M059J (cell line): ENCODE measurements at regions not wholly inside any gene's neighbourhood (a gene's known extent, or its start where the extent isn't known, plus 50 kb on each side); places are given as distances from the start of the nearest gene placed in this dataset.
"Not testable (repeated sequence)": the region's sequence is repeated elsewhere in the genome, so short reads cannot be mapped to it uniquely, and the experiment has no call there.

Experiments used
- DNase-seq: peaks from one replicate; pipeline ENCODE4 v3.0.0-alpha.2; 2012; ENCODE audit warnings: low read depth

DNA sequence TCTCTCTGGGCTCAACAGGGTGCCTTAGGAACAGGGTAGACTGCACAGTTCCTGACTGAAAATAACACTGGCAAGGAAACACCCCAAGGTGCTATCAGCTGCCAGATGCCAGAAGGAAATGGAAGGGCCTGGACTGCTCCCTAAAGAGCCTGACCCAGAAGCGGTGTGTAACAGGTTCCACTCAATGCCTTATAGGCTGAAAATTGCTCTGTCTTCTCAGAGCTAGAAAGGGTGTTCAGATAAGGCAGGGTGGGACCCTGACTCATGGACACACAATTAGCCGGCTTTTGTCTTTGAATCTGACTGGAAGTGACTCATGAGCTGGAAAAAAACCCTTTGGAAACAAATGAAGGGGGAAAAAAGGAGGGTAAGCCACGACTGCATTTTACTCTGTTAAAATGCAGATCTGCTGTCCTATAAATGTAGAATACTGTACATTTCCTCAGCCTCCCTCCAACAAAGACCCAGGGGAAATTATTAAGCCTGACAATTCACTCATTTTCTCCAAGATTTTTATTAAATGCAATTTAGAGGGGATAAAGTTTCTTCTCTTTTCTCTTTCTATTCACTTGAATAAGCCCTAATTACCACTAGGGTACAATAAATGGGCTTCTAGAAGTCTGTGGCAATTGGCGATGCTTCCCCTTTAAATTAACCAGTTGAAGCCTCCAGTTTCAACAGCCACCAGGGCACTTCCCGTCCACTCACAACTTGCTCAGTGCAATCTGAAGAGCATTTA is 160.2 kb upstream of the TBL1XR1 start:
- DNase-seq, result peak; percentile 99

DNA sequence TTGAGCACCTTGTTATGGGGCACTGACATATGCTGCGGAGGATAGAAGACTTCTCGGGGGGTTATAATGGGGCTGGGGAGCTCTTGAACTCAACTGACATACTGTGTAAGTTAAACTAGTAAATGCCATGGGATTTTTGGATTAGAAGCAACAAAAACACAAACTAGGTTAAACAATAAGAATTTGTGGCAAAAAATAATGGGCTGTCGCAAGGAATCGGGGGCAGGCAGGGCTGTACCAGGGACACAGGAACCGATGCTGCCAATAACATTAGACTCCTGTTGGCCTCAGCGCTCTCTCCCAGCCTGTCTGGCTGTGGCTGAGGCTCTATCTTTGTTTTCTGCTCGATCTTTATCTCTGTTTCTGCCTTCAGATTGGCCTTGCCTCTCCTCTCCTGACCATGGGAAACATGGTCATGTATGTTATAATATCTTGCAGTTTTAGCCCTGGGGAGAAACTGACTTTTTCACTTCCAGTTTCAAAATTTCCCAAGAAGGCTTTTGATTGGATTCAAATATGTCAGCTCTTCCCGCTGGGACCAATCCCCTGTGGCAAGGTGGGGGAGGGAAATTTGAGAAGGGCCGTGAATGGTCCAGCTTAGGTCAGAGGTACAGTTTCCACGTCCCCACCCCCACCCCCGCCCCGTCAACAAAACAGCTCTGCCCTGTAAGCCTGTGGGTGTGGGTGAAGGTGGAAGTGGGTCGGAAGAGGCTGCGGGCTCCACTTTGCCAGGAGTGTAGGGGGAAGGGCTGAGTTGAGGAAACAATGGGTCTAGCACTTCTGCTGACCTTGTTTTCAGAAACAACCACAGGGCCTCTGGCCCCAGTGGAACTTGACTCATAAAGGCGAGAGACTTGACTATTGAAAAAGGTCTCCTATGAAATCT is 161.1 kb upstream of the TBL1XR1 start:
- DNase-seq, result peak; percentile 99

DNA sequence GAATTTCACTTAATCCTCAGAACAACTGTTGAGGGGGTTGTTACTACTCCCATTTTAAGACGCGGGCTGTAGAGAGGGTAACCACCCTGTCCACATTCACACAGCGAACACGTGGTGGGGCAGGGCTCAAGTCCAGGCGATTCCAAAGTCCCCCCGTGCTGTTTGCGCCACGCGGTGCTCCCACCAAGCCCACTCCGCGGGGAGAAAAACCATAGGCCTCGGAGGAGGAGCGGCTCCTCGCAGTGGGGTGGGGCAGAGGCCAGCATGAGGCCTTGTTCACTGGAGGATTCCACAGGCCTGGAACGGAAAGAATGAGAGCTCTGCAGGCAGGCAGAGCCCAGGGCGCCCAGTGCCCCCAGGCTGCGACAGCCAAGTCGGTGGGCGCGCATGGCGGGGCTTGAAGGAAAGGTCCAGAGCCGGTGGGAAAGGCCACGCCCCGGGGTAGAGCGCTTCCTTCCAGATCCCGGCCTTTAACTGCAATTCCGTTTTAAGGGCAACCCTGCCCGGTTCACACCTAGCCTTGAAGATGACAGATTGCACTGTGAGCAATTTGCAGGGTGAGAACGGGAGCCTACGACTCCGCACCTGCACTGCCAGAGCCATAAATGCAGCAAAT is 161.8 kb upstream of the TBL1XR1 start:
- DNase-seq, result peak; percentile 65

DNA sequence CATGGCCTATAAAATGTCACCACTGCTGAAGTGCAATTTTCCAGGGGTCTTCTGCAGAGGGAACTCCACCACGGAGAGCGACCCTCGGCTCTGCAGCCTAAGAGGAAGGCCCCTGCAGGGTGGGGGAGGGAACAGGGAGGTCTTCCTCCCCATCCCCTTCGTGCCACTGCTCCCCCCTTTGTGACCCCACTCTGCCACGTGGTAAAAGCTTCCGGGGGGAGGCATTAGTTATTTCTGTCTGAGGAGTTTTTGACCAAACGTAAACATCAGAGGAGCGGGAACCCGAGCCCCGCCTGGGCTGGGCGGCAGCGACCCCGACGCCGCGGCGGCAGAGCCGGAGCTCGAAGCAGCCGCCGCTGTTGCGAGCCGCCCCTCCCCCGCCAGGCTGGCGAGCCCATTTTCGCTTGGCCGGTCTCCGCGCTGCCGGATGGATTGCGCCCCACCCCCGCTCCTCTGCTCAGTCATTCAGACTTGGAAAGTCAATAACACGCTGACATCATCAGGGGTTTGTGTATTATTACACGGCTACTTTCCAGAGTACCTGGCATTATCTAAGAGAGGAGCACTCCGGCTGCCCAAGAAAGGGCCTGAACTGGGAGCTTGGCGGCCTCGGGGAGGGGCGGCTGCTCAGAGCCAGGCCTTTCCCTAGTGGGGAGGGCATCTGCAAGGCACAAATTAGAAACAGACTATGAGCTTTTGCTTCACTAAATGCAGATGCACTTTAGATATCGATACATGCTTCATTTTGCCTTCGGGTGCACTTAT is 162.5 kb upstream of the TBL1XR1 start:
- DNase-seq, result peak; percentile 100

DNA sequence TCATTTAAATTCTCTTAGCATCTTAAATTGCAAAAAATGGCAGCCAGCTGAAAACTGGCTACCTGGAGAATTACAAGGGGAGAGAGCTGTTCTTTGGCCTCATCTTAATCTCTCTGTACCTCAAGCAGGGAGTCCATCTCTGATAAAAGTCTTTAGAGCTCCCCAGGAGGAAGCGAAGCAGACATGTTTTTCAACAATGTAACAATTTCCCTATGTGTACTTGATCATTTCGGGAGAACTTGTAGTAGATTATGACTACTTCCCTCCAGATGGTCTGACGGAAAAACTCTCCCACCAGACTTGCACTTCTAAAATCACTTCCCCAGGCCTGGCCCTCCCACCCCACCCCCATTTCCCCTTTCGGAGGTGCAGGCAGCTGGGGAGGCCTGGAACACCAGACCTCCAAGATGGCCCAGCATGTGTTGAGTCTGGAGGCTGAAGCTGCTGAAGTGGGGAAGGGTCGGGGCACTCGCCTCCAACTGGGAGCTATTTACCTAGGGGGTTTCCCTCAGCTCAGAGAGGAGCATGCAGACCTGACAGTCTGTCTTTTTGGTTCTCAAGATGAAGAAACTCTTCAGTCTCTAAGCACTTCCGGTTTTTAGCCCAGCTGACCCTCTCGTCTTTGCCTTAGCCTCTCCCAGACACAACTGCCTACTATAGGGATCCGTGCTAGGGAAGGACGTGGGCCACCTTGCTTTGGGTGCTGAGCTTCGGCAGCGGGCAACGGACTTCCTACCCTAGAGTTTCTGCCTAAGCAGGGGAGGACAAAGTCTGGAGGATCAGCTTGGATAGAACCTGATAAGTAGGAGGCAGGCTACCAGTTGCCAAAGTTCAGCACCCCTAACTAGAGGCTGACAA is 164.0 kb upstream of the TBL1XR1 start:
- no peak for DNase-seq

DNA sequence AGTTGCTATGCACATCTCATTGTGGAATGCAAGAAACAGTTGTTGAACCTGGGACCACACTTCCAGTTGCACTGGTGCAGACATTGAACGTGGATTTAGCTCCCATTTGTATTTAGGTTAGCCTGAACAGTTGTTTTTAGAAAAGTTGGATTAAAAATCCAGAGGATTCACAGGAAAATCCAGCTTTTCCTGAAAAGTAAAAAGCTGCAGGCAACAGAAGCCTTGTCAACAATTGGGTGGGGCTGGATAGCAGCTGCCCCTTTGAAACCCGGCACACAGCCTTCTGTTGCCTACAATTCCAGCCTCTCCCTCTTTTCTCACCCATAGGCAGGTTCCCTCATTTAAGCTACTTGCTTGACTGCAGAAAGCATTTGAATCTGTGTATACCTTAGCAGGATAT is 165.3 kb upstream of the TBL1XR1 start:
- no peak for DNase-seq

DNA sequence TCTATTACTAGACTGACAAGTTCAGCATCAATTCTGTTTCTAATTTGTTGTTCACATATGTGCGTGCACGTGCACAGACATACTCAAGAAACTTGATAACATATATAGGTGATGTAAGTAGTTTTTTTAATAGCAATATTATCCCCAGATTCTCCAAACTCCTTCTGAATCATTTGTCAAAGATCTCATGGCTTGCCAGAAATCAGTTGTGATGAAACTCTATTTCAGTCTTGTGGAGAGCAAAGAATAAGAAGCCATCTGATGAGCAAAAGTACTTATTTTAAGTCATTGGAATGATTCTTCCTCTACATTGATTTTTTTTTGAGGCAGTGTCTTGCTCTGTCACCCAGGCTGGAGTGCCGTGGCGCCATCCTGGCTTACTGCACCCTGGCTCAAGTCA is 167.0 kb upstream of the TBL1XR1 start:
- DNase-seq, result no peak

DNA sequence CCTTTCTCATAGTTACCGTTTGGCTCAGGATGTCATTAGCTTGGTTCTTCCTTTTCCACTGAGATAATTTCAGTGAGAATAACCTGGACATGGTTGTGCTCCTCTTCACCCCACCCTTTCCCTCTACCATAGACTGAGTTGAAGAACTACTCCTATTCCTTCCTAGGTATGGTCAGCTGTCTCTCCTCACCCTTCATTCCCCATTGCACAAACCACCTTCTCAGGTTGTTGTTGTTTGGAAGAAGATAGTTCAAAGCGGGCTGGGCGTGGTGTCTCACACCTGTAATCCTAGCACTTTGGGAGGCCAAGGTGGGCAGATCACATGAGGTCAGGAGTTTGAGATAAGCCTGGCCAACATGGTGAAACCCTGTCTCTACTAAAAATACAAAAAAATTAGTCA is 168.0 kb upstream of the TBL1XR1 start:
- not testable (repeated sequence) for DNase-seq

DNA sequence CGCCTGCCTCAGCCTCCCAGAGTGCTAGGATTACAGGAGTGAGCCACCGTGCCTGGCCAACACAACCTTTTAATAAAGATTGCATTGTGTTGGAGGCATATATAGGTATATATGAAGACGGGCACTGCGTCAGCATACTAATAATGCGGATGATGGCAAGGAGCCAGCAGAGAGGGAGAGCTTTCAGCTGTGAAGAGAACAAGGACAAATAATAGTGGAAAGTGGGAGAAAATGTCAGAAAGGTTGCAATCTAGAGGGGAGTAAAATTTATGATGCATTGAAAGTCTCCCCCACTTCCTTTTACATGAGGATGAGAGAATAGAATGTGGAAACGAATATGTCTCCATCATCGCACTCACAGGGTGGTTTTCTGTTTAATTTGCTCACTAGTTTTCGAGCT is 170.5 kb upstream of the TBL1XR1 start:
- no peak for DNase-seq

DNA sequence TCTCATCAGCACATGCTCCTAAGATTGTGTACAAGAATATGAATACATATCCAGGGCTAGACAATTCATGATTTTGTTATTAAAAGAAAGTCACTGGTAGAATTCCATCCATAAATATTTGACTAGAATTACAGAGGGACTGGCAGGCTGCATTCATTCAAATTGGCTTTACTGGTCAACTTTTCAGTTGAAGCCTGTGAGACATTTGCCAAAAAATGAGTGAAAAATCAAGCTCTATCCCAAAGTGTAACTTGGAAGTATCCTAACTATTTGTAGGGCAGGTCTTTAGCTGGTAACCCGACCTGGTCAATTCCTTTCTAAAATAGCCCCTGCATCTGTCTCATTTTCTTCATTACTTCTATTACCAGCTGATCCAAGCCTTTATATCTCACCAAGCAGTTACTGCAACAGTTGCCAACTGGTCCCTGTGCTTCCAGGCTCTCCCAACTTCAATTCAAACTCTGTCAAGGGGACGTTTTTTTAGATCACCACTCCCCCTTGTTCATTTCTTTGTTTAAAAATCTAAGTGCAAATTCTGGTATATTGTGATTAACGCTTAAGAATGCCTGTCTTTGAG is 173.1 kb upstream of the TBL1XR1 start:
- DNase-seq, result no peak

DNA sequence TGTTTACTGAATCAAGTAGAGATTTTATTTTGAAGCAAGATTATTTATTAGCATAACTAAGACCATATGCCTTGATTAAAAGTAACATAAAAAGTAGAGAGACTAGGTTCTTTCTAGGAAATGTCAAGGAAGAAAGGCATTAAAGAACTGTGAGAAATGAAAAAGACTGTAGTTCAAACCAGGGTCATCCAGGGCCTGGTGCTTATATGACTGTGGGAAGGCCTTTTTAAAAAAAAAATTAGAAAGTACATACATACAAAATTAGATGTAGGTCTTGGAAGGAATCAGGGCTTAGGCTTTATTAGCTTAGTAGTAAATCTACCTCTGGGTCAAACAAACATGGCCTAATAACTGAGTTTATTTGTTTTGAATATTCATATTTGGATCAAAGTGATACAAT is 173.9 kb upstream of the TBL1XR1 start:
- DNase-seq, result no peak

DNA sequence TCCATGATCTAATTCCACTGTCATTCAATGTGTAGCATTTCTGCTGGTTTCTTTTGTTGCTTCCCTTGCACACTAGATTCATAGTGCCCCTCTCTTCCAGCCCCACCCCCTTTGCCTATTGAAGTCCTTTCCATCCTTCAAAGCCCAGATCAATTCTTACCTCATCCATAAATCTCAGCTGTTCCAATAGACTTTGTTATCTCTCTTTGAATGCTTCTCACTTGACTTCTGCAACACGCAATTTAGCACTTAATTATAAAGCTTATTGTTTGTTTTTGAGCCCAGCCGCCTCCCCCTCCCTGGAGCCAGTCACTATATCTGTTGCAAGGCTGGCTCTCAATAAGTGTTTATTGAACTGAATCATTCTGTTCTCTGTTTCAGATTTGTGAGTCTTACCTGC is 174.6 kb upstream of the TBL1XR1 start:
- no peak for DNase-seq

DNA sequence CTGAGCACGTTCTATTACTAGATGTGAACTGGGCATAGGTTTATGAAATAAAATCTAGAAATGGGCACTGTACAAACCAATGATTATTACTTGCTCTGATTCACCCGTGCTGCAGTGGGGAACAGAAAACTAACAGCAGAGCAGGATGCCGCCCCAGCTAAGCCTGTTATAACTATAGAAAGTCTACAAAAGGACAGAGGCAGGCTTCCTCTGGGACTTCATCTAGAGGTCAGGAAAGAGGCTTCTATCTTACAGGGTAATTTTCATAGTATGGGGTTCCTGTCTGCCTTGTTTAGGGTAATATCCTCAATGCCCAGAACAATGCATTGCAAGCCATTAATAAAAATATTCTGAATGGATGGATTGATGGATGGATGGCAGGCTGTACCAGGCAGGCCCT is 177.0 kb upstream of the TBL1XR1 start:
- no peak for DNase-seq

DNA sequence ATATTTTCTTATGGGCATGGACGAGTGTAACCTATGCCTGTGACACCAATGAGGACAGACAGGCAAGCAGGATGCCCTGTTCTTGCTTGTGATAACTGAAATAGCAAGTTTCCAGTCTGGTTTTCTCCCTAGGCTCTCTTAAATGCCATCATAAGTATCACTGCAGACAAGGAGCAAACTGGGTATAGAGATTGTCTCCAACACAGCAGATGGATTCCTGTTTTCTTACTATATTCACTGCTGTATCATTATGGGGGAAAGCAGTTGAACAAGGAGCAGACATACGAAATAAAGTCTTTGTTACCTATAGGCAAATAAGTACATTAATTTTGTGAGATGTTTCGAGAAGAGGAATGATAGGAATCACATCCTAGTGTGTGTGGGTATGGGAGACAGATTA is 178.0 kb upstream of the TBL1XR1 start:
- no peak for DNase-seq

DNA sequence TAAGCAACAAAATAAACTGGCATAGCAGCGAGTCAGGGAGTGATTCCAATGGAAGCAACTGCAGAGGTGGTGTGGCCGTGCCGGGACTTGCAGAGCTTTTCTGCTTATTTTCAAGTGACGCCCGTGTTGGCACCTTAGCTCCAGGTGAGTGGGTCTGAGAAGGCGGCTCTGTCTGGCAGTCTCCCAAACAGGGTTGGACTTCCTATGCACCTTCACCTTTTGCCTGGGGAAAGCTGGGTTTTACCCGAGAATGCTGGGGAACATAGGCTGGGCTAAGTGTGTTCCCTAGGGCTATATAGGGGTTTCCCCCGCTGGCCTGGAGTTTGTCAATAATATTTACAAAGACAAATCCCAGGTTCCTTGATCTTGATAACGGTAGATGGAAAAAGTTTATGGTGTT is 179.9 kb upstream of the TBL1XR1 start:
- no peak for DNase-seq

DNA sequence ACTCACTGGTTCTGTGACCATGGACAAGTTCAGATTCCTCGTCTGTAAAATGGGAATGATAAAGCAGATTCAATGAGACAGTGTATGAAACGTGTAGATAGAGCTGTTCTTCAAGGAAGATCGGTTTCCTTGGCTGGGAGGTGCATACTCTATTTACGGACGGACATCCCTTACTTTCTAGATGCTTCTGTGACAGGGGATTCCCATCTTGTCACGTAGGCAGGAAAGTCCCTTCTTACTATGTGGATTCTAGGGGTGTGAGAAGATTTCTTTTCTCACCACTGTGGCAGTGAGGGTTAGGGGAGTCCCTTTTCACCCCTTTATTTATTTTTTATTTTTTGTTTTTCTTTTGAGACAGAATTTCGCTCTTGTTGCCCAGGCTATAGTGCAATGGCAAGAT is 180.9 kb upstream of the TBL1XR1 start:
- DNase-seq, result no peak

DNA sequence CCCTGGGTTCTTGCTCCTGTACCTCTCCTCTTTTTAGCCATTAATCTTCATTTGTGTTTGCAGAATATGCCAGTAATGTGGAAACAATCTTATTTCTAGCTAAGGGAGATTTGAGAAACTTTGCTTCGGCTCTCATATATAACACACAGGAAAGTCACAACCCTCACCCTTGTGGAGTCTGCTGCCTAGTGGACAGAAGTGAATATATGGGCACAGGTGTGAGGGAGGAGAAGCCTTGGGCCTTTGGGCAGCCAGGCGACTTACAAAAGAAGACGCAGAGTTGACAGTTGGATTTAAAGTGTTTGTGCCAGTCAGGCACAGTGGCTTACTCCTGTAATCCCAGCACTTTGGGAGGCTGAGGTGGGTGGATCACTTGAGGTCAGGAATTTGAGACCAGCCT is 181.8 kb upstream of the TBL1XR1 start:
- no peak for DNase-seq

DNA sequence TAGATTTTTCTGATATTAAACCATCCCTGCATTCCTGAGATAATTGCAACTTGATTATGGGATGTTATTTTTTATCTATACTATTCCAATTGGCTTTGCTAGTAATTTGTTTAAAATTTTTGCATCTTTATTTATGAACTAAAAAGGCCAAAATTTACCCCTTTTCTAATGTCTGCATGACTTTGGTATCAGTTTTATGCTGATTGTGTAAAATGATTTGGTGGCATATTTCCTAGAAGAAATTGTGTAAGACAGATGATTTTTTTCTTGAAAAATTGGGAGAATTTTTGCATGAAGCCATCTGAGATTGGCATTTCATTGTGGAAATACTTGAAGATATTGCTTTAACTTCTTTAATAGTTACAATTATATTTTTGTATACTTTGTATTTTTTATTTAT is 183.8 kb upstream of the TBL1XR1 start:
- no peak for DNase-seq

DNA sequence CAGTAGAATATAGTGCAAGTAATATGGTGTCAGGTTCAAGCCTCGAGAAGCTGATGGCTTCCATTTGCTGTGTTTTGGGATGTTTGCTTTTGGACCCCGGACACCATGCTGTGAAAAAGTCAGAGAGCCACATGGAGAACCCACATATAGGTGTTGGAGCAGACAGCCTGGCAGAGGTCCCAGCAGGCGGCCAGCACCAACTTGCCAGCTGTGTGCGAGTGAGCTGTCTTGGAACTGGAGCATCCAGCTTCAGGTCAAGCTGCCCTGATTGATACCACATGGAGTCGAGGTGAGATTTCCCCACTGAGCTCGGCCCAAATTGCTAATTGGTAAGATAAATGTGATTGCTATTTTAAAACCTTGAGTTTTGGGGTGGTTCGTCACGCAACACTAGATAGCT is 185.7 kb upstream of the TBL1XR1 start:
- DNase-seq, result no peak

DNA sequence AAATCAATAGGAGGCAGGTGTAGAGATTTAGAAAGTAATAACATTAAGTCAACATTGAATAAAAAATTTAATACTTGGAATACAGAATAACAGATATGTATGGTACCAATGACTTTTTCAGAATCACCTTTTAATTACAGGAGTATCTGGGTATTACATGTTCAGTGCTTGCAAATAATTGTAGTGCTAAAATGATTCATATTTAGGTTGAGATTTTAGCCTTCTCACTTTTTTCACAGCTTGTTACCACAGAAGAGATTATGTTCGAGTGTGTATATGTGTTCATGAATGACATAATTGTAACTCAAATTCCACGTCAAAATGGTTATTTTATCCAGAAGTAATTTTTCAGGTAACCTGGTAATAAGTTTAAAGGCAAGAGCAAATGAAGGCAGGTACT is 187.9 kb upstream of the TBL1XR1 start:
- DNase-seq, result no peak

DNA sequence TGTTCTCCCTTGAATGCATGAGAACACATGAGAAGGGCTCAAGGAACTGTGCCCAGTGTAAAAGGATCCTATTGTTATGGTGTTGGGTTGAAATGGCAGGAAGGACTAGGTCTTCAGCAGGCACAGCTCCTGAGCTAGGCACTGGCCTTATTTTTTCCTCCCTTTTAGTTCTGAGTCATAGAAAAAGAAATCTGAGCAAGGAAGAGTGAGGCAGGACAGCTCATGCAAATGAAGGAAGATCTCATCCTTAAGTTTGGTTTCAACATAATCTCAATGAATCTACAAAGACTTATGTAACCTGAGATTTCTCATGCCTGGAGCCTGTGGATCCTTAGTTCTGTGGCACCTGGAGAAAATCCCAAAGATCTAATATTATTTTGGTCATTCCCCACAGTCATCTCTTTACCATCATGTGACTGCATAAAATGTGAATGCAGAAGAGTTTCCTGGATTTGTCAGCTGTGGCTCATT is 188.6 kb upstream of the TBL1XR1 start:
- DNase-seq, result peak; percentile 74
